ENCODE measurements at regions not wholly inside any gene's neighbourhood (a gene's known extent, or its start where the extent isn't known, plus 50 kb on each side); places are given as distances from the start of the nearest gene placed in this dataset.

- TF ChIP-seq CTCF (IDR thresholded peaks at IDR 0.05; ENCODE audit: poor library complexity, severe bottlenecking): no peak
- no peak for TF ChIP-seq EP300 (conservative IDR thresholded peaks at IDR 0.05; ENCODE audit: poor library complexity, severe bottlenecking)
- TF ChIP-seq TAF1 (IDR thresholded peaks at IDR 0.05; ENCODE audit: low read depth): no peak
- TF ChIP-seq EZH2 (IDR thresholded peaks at IDR 0.05; ENCODE audit: borderline replicate concordance, insufficient read depth, low read length, poor library complexity, severe bottlenecking): no peak
- no peak for TF ChIP-seq SMC3 (conservative IDR thresholded peaks at IDR 0.05; ENCODE audit: poor library complexity)
- TF ChIP-seq MXI1 (conservative IDR thresholded peaks at IDR 0.05; ENCODE audit: poor library complexity, severe bottlenecking): no peak
Measured at GRCh38 chr5:101174981-101175380, 271.9 kb upstream of the ST8SIA4 start.
